IMR-90 (cell line): ENCODE measurements at regions not wholly inside any gene's neighbourhood (a gene's known extent, or its start where the extent isn't known, plus 50 kb on each side); places are given as distances from the start of the nearest gene placed in this dataset.

Source experiments
- ATAC-seq: fragments of 200-7000 bp; cut with Tn5 transposase; 2 replicates; pipeline ENCODE4 v1.9.1; 2020; ENCODE audit warnings: low read depth, mild to moderate bottlenecking, moderate library complexity
- BruUV-seq: library from RNA; stranded (reverse); fragments of 400-500 nt; replicated peaks from 2 replicates; lab custom pipeline; 2021; lab: Mats Ljungman, UMichigan
- CTCF ChIA-PET: fragments of 300-600 bp; formaldehyde crosslinking; extraction: SDS; loops from one replicate; lab custom pipeline; 2021; ENCODE audit warnings: antibody characterized with exemption; lab: Yijun Ruan, JAX
- POLR2A ChIA-PET: fragments of 300-600 bp; sonication (Branson Sonifier 250); formaldehyde crosslinking; loops from one replicate; lab custom pipeline; 2022; ENCODE audit warnings: antibody characterized with exemption; ENCODE audit not compliant: unreplicated experiment; lab: Charles Lee
- DNase-seq: peaks from one replicate; pipeline ENCODE4 v3.0.0; 2013
- H2AFZ ChIP-seq: replicated peaks from 2 replicates; pipeline ENCODE3; 2013; ENCODE audit warnings: low read length, mild to moderate bottlenecking; ENCODE audit not compliant: poor library complexity
- H2AK5ac ChIP-seq: 2 replicates; pipeline ENCODE4 v1.6.1; 2013; ENCODE audit warnings: low read depth, low read length, inconsistent platforms
- H2AK9ac ChIP-seq: replicated peaks from 2 replicates; pipeline ENCODE3; 2013; ENCODE audit warnings: mild to moderate bottlenecking, low read depth, low read length, moderate library complexity; ENCODE audit not compliant: poor library complexity
- H2BK120ac ChIP-seq: 2 replicates; pipeline ENCODE4 v1.6.1; 2013; ENCODE audit warnings: low read depth, low read length, inconsistent platforms
- H2BK15ac ChIP-seq: 3 replicates; pipeline ENCODE4 v1.6.1; 2013; ENCODE audit warnings: low read depth, low read length, inconsistent platforms
- H2BK20ac ChIP-seq: 2 replicates; pipeline ENCODE4 v1.6.1; 2013; ENCODE audit warnings: low read depth, mild to moderate bottlenecking, inconsistent platforms, low read length, moderate library complexity
- H2BK5ac ChIP-seq: 2 replicates; pipeline ENCODE4 v1.6.1; 2013; ENCODE audit warnings: mild to moderate bottlenecking, low read depth, low read length, inconsistent platforms; ENCODE audit not compliant: poor library complexity, severe bottlenecking
- H3K14ac ChIP-seq: replicated peaks from 2 replicates; pipeline ENCODE4 v1.6.1; 2013; ENCODE audit warnings: low read depth, low read length, inconsistent platforms
- H3K18ac ChIP-seq: 2 replicates; pipeline ENCODE4 v1.6.1; 2013; ENCODE audit warnings: low read depth, low read length, control low read depth
- H3K23ac ChIP-seq: 2 replicates; pipeline ENCODE4 v1.6.1; 2013; ENCODE audit warnings: low read depth, low read length, inconsistent platforms
- H3K27ac ChIP-seq: 2 replicates; pipeline ENCODE4 v1.5.1; 2013; ENCODE audit warnings: mild to moderate bottlenecking, control low read depth, low read length; ENCODE audit not compliant: insufficient read depth
- H3K27me3 ChIP-seq: 2 replicates; pipeline ENCODE4 v1.6.1; 2013; ENCODE audit warnings: low read length; ENCODE audit not compliant: control insufficient read depth, insufficient read depth
- H3K36me3 ChIP-seq: 2 replicates; pipeline ENCODE4 v1.6.1; 2013; ENCODE audit warnings: low read length, mixed read lengths; ENCODE audit not compliant: control insufficient read depth, insufficient read depth
- H3K4ac ChIP-seq: 2 replicates; pipeline ENCODE4 v1.6.1; 2013; ENCODE audit warnings: low read depth, low read length, inconsistent platforms
- H3K4me1 ChIP-seq: 2 replicates; pipeline ENCODE4 v1.6.1; 2013; ENCODE audit warnings: low read length, mixed read lengths; ENCODE audit not compliant: control insufficient read depth, insufficient read depth
- H3K4me2 ChIP-seq: 2 replicates; pipeline ENCODE4 v1.6.1; 2013; ENCODE audit warnings: low read depth, mild to moderate bottlenecking, control low read depth, low read length, moderate library complexity
- H3K4me3 ChIP-seq: 2 replicates; pipeline ENCODE4 v1.5.1; 2013; ENCODE audit warnings: low read depth, mild to moderate bottlenecking, control low read depth, low read length, moderate library complexity; ENCODE audit not compliant: insufficient read depth
- H3K56ac ChIP-seq: 2 replicates; pipeline ENCODE4 v1.6.1; 2013; ENCODE audit warnings: low read length, inconsistent platforms; ENCODE audit not compliant: insufficient read depth; ENCODE audit errors: extremely low read depth
- H3K79me1 ChIP-seq, 2 experiments: 2 replicates each; pipeline ENCODE4 v1.6.1; 2013; ENCODE audit warnings: low read length in 2 of 2, inconsistent platforms in 1 of 2, low read depth in 1 of 2
- H3K9ac ChIP-seq: 2 replicates; pipeline ENCODE4 v1.6.1; 2013; ENCODE audit warnings: low read depth, low read length, control low read depth
- H3K9me1 ChIP-seq: 2 replicates; pipeline ENCODE4 v1.6.1; 2013; ENCODE audit warnings: low read length, inconsistent platforms; ENCODE audit not compliant: insufficient read depth
- H3K9me3 ChIP-seq: 2 replicates; pipeline ENCODE4 v1.6.1; 2013; ENCODE audit warnings: low read length; ENCODE audit not compliant: control insufficient read depth, insufficient read depth
- H4K20me1 ChIP-seq: 2 replicates; pipeline ENCODE4 v1.6.1; 2013; ENCODE audit warnings: low read length, inconsistent platforms; ENCODE audit not compliant: insufficient read depth
- H4K5ac ChIP-seq: 2 replicates; pipeline ENCODE4 v1.6.1; 2013; ENCODE audit warnings: mild to moderate bottlenecking, low read depth, low read length, control low read depth
- H4K8ac ChIP-seq, 2 experiments: 2 replicates each; pipeline ENCODE4 v1.6.1; 2013; ENCODE audit warnings: low read depth in 2 of 2, low read length in 2 of 2, control low read depth in 1 of 2, inconsistent platforms in 1 of 2
- H4K91ac ChIP-seq: 2 replicates; pipeline ENCODE4 v1.6.1; 2013; ENCODE audit warnings: low read depth, low read length, inconsistent platforms; ENCODE audit not compliant: insufficient read depth
- BHLHE40 ChIP-seq: fragments of 150-350 bp; IDR thresholded peaks from 2 replicates; pipeline ENCODE4 v1.6.1; 2016; ENCODE audit warnings: mild to moderate bottlenecking, low read depth, low read length
- CEBPB ChIP-seq: IDR thresholded peaks from 2 replicates; pipeline ENCODE4 v1.6.1; 2012; ENCODE audit warnings: low read depth, low read length, improper control_type of control experiment
- CHD1 ChIP-seq: IDR thresholded peaks from 2 replicates; pipeline ENCODE4 v1.6.1; 2012; ENCODE audit warnings: low read depth, low read length, improper control_type of control experiment
- CTCF ChIP-seq: conservative IDR thresholded peaks from 2 replicates; pipeline ENCODE4 v1.5.1; 2012; ENCODE audit warnings: mild to moderate bottlenecking, low read depth, low read length, improper control_type of control experiment
- ELK1 ChIP-seq: fragments of 150-350 bp; IDR thresholded peaks from 2 replicates; pipeline ENCODE4 v1.6.1; 2016; ENCODE audit warnings: low read depth, mild to moderate bottlenecking, low read length, moderate library complexity, borderline replicate concordance
- FOS ChIP-seq: fragments of 150-350 bp; IDR thresholded peaks from 2 replicates; pipeline ENCODE4 v1.6.1; 2016; ENCODE audit warnings: low read depth, low read length
- MAFK ChIP-seq: IDR thresholded peaks from 2 replicates; pipeline ENCODE4 v1.6.1; 2012; ENCODE audit warnings: low read depth, low read length, improper control_type of control experiment
- MAZ ChIP-seq: IDR thresholded peaks from 2 replicates; pipeline ENCODE4 v1.6.1; 2012; ENCODE audit warnings: low read depth, mild to moderate bottlenecking, low read length, improper control_type of control experiment, moderate library complexity, borderline replicate concordance
- MXI1 ChIP-seq: IDR thresholded peaks from 2 replicates; pipeline ENCODE4 v1.6.1; 2012; ENCODE audit warnings: low read depth, mild to moderate bottlenecking, low read length, moderate library complexity, borderline replicate concordance
- NFE2L2 ChIP-seq: fragments of 150-350 bp; IDR thresholded peaks from 2 replicates; pipeline ENCODE4 v1.6.1; 2016; ENCODE audit warnings: low read depth, mild to moderate bottlenecking, low read length
- POLR2A ChIP-seq: IDR thresholded peaks from 2 replicates; pipeline ENCODE4 v1.6.1; 2012; ENCODE audit warnings: mild to moderate bottlenecking, low read depth, low read length
- RAD21 ChIP-seq: IDR thresholded peaks from 2 replicates; pipeline ENCODE4 v1.6.1; 2012; ENCODE audit warnings: low read length, improper control_type of control experiment
- RCOR1 ChIP-seq: IDR thresholded peaks from 2 replicates; pipeline ENCODE4 v1.6.1; 2012; ENCODE audit warnings: mild to moderate bottlenecking, low read length, improper control_type of control experiment; ENCODE audit not compliant: insufficient replicate concordance
- RFX5 ChIP-seq: IDR thresholded peaks from 2 replicates; pipeline ENCODE4 v1.8.0; 2012; ENCODE audit warnings: low read depth, mild to moderate bottlenecking, low read length, moderate library complexity
- SMC3 ChIP-seq: fragments of 150-350 bp; IDR thresholded peaks from 2 replicates; pipeline ENCODE4 v1.6.1; 2016; ENCODE audit warnings: low read depth, mild to moderate bottlenecking, antibody characterized with exemption, low read length, moderate library complexity
- USF2 ChIP-seq: fragments of 150-350 bp; IDR thresholded peaks from 2 replicates; pipeline ENCODE4 v1.6.1; 2017; ENCODE audit warnings: mild to moderate bottlenecking, antibody characterized with exemption, low read length, low read depth
- dilution Hi-C: fragments of 300-500 bp; cut with HindIII; formaldehyde crosslinking; loops from one replicate; pipeline ENCODE4 v1.14.3; 2018; ENCODE audit warnings: low sequenced_read_pairs; ENCODE audit not compliant: unreplicated experiment
- in situ Hi-C: fragments of 300-500 bp; cut with MboI; formaldehyde crosslinking; loops from 3 replicates; pipeline ENCODE4 v1.14.3; 2019; ENCODE audit warnings: low sequenced_read_pairs, inconsistent platforms, mixed read lengths
- intact Hi-C: fragments of 100-400 bp; cut with micrococcal nuclease; formaldehyde crosslinking; loops from 2 replicates; pipeline ENCODE4 v1.10.0; 2022

GRCh38 chr21:14687268-14687625, 141.1 kb upstream of the SAMSN1 start:
- Histone ChIP-seq H4K91ac (no peak overlapping the region), H3K9me3 (no peaks in the 10 kb centered on the region), H3K4me3 (no peak overlapping the region), H4K8ac (no peak overlapping the region), H3K27ac (no peak overlapping the region), H2BK5ac (no peak overlapping the region), H2AK9ac (no peak overlapping the region), H2BK20ac (no peak overlapping the region), H2BK120ac (no peak overlapping the region), H3K9me1 (no peaks in the 10 kb centered on the region), H3K18ac (no peak overlapping the region), H4K20me1 (no peaks in the 10 kb centered on the region), H3K27me3 (no peaks in the 10 kb centered on the region), H3K36me3 (no peaks in the 10 kb centered on the region), H3K79me1 (no peaks in the 10 kb centered on the region), H3K4ac (no peak overlapping the region), H2BK15ac (no peak overlapping the region), H3K4me2 (no peak overlapping the region), H4K5ac (no peak overlapping the region), H3K56ac (no peak overlapping the region), H2AK5ac (no peak overlapping the region), H3K23ac (no peak overlapping the region), H3K14ac (no peak overlapping the region), H3K9ac (no peak overlapping the region), H2AFZ (no peak overlapping the region), H3K4me1 (no peaks in the 10 kb centered on the region)
- intact Hi-C loops = no loop called here
- no peak for ATAC-seq
- no TSS peak for BruUV-seq
- dilution Hi-C loops = no loop called here
- TF ChIP-seq FOS (no peak), POLR2A (no peak), MAZ (no peak), NFE2L2 (no peak), BHLHE40 (no peak), MXI1 (no peak), SMC3 (no peak), RAD21 (no peak), MAFK (no peak), RCOR1 (no peak), RFX5 (no peak), CTCF (no peak), CEBPB (no peak), ELK1 (no peak), USF2 (no peak), CHD1 (no peak)
- ChIA-PET POLR2A (no interaction called here), CTCF (interaction anchor here (0.6 kb wide), 1 partner anchor 13 kb away, joined by 3 read pairs; no protein-coding TSS in a partner anchor)
- no peak for DNase-seq
- in situ Hi-C loops = no loop called here
